Lung microvascular endothelial cell (primary cell): ENCODE measurements at regions not wholly inside any gene's neighbourhood (a gene's known extent, or its start where the extent isn't known, plus 50 kb on each side); places are given as distances from the start of the nearest gene placed in this dataset.
"Not testable (repeated sequence)": the region's sequence is repeated elsewhere in the genome, so short reads cannot be mapped to it uniquely, and the experiment has no call there.

Source experiments
- DNase-seq, 2 donors: peaks; one replicate each; pipeline versions ENCODE4 v3.0.0 to v3.0.0-alpha.2; 2010; ENCODE audit warnings: low read depth in 2 of 2

GRCh38 chr12:90829044-90829443, 125.9 kb downstream of the CCER1 start:
- DNase-seq, result no peak

DNA sequence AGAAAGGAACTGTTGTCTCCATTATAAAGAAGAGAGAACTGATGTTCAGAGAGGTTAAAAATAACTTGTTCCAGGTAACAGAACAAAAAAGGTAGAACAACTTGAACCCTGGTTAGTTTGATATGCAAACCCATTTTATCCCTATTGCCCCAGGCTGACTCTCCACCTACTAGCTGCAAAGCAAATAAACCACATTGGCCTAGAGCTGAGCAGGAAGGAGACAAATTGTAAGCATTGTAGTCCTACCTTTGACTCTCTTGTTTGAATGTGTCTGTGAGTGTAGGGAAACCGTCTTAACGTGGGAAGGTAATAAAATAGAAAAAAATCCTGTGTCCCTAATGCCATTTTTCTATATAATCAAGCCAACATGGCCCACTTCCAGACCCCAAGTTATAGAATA, 126.4 kb downstream of the CCER1 start:
- DNase-seq, result no peak

DNA sequence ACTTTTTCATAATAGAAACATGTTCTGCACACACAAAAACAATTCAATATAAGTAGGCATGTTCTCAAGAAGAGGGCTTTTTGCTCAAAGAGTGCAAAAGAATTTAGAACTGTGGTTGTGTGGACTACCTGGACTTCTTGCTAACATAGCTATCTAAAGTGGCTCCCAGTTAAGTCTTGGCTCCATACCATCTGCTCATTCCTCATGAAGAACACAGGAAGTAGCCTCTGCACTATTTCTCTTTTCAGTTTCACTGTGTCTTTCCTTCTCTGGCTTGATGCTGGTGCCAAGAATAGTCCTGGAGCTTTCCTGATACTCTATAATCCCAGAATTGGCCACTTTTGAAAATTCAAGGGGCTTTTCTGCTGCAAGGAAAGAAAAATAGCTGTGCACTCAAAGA, 127.4 kb downstream of the CCER1 start:
- no peak for DNase-seq

GRCh38 chr12:90826036-90826435, 128.9 kb downstream of the CCER1 start:
- DNase-seq, result no peak

- no peak for DNase-seq
Observed at GRCh38 chr12:90823859-90824258, 131.1 kb downstream of the CCER1 start.

- no peak for DNase-seq
Observed at GRCh38 chr12:90819709-90820108, 135.3 kb downstream of the CCER1 start.

- DNase-seq, result peak in 1 of 2 donors; percentile 36
Observed at GRCh38 chr12:90816353-90817089, 138.5 kb downstream of the CCER1 start.

DNA sequence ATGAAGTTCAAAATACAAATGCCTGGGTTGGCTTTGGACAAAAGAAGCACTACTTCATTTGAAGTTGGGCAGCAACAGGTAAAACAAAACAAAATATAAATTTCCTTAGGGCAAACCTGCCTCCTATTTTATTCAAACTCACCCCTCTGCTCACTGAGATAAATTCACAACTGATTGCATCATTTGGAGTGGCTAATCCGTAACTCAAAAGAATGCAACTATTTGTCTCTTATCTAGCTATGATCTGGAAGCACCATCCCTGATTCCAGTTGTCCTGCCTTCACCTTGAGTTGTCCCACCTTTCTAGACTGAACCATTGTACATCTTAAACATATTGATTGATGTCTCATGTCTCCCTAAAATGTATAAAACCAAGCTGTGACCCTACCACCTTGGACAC, 145.0 kb downstream of the CCER1 start:
- no peak for DNase-seq

DNA sequence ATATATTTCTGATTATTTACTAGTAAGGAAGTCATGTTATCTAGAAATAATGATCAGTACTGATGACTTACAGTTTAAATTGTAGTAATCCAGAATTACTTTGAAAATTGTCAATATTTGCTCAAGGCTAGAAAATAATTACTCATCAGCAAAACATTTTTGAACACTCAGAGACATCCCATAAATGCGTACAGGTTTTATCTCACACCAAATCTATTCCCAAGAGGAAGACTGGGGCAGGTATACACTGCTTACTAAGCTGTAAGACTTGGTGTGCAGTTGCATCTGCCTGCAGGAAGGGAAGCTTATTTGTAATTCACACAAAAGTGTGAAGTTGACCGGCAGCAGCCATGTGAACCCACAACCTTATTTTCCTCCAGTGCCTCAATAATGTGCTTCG, 146.4 kb downstream of the CCER1 start:
- no peak for DNase-seq

DNA sequence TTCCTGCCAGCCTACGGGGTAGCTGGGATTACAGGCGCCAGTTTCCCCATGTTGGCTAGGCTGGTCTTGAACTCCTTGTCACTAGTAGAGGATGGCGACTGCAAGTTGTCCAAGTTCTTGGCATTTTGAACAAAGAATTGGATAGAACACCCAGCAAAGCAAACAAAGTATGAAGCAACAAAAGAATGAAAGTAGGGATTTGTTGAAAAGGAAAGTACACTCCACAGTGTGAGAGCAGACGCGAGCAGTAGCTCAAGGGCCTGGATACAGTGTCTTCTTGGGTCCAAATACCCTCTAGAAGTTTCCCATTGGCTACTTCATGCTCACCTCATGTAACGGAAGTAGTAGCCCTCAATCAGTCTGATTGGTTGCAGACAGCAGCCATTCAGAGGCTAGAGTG, 152.2 kb downstream of the CCER1 start:
- DNase-seq, result no peak

- DNase-seq, result peak in 1 of 2 donors; percentile 34
Observed at GRCh38 chr12:90801776-90802175, 153.2 kb downstream of the CCER1 start.

- DNase-seq, result no peak
Observed at GRCh38 chr12:90794212-90794611, 160.8 kb downstream of the CCER1 start.

DNA sequence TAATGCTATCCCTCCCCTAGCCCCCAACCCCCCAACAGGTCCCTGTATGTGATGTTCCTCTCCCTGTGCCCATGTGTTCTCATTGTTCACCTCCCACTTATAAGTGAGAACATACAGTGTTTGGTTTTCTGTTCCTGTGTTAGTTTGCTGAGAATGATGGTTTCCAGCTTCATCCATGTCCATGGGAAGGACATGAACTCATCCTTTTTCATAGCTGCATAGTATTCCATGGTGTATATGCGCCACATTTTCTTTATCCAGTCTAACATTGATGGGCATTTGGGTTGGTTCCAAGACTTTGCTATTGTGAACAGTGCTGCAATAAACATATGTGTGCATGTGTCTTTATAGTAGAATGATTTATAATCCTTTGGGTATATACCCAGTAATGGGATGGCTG, 162.3 kb downstream of the CCER1 start:
- DNase-seq, result not testable (repeated sequence)

- no peak for DNase-seq
Observed at GRCh38 chr12:90791445-90791844, 163.5 kb downstream of the CCER1 start.

DNA sequence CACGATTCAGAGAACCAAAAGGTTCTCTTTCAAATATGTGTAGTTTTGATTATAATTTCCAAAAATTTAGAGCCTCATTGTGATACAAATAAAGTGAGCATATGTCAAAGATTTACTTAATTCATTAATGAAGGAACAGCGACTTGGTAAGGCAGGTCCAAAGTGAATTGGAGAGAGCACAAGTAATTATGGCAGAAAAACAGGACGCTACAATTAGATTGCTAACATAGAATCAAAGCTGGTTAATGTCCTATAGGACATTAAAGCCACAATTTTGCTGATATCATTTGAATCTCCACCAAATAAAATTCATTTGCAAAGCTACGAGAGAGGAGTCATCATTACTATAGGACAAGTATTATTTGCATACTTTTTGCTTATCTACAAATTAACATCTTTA, 164.2 kb downstream of the CCER1 start:
- no peak for DNase-seq

GRCh38 chr12:90773491-90773890, 181.5 kb downstream of the CCER1 start:
- no peak for DNase-seq

DNA sequence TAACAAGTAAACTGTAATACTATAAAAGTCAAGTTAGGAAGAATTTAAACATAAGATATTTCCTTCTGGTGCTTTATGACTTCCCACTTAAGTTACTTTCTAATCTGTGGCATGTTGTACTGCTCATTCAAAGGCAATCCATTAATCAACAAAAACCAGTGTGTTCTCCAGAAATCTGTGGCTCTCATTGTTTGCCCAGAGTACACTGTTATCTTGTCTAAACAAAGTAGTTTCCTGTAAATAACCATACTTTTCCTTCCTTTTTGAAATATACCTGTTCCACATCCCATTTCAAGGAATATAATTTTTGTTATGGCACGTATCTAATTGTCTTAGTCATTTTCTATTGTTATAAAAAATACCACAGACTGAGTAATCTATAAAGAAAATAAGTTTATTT, 184.1 kb downstream of the CCER1 start:
- peak in 1 of 2 donors; percentile 0 for DNase-seq

DNA sequence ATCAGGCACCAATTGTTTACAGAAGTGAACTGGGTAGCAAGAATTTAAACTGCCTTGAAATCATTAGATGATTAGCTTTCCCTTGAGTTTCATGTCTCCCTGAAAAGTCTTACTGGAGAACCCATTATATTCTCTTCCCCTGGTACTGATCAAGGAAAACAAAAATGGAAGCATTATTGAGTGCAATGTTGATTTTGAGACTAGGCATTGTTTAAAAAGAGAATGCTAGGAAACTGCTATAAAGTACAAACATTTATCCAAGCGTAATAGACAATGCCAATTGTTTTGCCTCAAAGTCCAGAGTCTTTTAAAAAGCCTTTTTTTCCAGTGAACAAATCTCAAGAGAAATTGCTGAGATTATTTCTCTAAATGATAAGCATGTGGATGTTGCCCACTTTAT, 197.0 kb downstream of the CCER1 start:
- peak; percentile 2 to 21 for DNase-seq

DNA sequence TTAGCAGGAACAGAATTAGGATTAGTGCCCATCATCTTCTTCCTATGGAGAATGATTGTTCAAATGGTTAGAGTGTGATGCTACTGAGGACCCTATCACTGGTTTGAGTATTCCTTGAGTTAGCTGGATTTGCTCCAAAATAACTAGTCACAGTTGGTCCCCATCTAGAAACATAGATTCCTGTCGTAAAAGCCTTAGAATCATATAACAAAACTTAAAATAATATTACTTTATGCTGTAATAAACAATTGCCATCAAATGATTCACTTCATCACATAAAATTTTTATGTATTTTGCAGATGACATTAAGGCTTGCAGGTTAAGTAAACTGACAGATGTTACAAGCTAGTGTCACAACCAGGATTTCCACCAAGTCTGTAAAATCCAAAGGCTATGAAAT, 209.8 kb downstream of the CCER1 start:
- DNase-seq, result no peak

- DNase-seq, result no peak
Observed at GRCh38 chr12:90741611-90742010, 213.4 kb downstream of the CCER1 start.

- DNase-seq, result peak in 1 of 2 donors; percentile 31
Observed at GRCh38 chr12:90729736-90730135, 225.2 kb downstream of the CCER1 start.

DNA sequence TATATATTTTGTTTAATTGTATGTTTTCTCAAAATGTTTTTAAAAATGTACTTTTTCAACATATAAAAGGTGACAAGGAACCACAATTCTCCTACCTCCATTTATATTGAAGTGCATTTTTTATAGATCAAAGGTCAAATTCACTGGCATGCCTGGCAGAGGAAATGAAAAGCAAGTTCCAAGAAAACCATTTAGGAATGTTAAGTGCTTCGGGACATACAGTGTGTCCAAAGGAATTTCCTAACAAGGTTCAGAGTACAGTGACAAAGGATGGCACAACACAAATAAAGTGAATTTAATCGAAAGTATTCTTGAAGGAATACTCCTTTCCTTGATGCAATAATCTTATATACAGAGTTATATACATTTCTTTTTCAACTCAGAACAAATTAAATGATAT, 242.3 kb downstream of the CCER1 start:
- DNase-seq, result peak in 1 of 2 donors; percentile 16

GRCh38 chr12:90710711-90711110, 244.3 kb downstream of the CCER1 start:
- no peak for DNase-seq

GRCh38 chr12:90706036-90706435, 248.9 kb downstream of the CCER1 start:
- DNase-seq, result no peak
